ENCODE measurements at regions not wholly inside any gene's neighbourhood (a gene's known extent, or its start where the extent isn't known, plus 50 kb on each side); places are given as distances from the start of the nearest gene placed in this dataset.
A peak's percentile ranks its signal among the peaks of the same experiment; 100 is the strongest.
"Not testable (repeated sequence)": the region's sequence is repeated elsewhere in the genome, so short reads cannot be mapped to it uniquely, and the experiment has no call there.

DNA sequence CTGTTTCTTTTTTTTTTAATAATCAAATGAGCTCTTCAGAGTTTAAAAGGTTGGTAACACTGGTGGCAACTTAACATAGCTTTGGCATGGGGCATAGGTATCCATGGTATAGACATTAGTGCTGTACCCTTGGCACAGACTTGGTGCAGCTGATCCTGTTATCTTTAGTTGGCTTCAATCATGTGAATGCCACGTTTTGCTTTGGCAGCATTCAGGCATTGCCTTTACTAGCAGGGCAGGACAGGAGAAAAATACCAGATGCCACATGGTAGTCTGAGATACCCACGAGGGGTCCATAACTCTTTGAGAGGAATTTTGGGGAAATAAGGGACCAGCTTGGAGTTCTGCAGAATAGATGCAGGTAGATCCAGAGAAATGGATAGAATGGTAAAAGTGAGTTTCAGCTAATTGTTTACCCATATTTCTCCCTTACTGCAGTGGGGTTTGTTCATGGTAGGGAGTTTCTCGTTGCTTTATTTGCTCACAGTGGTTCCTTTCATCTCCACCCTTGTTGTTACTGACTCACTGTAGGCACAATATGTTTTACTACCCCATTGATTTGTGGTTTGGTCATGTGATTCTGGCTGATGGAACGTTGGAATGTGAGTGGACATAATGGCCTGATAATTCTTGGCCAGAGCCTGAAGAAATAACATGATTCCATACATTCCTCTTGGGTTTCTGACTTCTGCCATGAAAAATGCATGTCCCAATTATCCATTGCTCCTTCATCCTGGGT is 342.7 kb downstream of the GLUD2 start:
- no peaks in the 10 kb centered on the region for H3K9me3 ChIP-seq (replicated peaks)
- no peaks in the 10 kb centered on the region for H3K4me1 ChIP-seq
- H3K4me3 ChIP-seq, result no peak overlapping the region
- H3K27ac ChIP-seq, result no peak overlapping the region
- no peaks in the 10 kb centered on the region for H3K36me3 ChIP-seq
- DNase-seq, result no peak
- no peaks in the 10 kb centered on the region for H3K27me3 ChIP-seq

DNA sequence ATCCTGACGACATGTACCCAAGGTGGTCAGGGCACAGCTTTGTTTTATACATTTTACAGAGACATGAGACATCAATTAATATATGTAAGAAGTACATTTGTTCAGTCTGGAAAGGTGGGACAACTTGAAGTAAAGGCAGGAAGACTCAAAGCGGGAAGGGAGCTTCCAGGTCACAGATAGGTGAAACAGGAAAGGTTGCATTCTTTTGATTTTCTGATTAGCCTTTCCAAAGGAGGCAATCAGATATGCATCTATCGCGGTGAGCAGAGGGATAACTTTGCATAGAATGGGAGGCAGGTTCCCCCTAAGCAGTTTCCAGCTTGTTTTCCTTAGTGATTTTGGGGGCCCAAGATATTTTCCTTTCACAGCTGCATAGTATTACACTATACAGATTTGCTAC is 358.4 kb downstream of the GLUD2 start:
- Histone ChIP-seq H3K4me3 (no peak overlapping the region), H3K9me3 (replicated peaks) (no peaks in the 10 kb centered on the region), H3K36me3 (no peaks in the 10 kb centered on the region), H3K27me3 (no peaks in the 10 kb centered on the region), H3K27ac (no peak overlapping the region), H3K4me1 (no peaks in the 10 kb centered on the region)
- no peak for DNase-seq

DNA sequence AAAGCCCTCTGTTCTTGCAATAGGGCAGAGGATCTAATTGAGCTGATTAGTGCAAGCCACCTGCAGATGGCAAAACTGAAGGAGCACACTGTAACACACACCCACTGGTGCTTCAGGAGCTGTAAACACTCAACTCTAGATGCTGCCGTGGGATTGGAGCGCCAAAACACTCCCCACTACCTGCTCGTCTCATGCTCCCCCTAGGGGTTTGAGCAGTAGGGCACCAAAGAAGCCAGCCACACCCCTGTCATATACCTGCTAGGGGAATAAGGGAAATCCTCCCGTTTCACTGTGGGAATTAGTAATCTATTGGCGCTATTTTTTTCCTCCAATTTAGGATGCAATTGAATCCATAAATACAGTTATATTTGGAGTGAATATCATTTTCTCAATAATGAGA is 360.2 kb downstream of the GLUD2 start:
- no peaks in the 10 kb centered on the region for H3K9me3 ChIP-seq (replicated peaks)
- no peak overlapping the region for H3K4me3 ChIP-seq
- H3K36me3 ChIP-seq, result no peaks in the 10 kb centered on the region
- no peak overlapping the region for H3K27ac ChIP-seq
- no peaks in the 10 kb centered on the region for H3K27me3 ChIP-seq
- H3K4me1 ChIP-seq, result no peaks in the 10 kb centered on the region
- DNase-seq, result no peak

DNA sequence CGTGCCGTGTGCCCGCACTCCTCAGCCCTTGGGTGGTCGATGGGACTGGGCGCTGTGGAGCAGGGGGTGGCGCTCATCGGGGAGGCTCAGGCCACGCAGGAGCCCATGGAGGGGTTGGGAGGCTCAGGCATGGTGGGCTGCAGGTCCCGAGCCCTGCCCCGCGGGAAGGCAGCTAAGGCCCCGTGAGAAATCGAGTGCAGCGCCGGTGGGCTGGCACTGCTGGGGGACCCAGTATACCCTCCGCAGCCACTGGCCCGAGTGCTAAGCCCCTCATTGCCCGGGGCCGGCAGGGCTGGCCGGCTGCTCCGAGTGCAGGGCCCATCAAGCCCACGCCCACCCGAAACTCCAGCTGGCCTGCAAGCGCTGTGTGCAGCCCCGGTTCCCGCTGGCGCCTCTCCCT is 384.1 kb downstream of the GLUD2 start:
- H3K4me1 ChIP-seq; H3K27me3 ChIP-seq; H3K9me3 ChIP-seq (replicated peaks); H3K36me3 ChIP-seq; DNase-seq; H3K4me3 ChIP-seq; H3K27ac ChIP-seq: not testable (repeated sequence)

DNA sequence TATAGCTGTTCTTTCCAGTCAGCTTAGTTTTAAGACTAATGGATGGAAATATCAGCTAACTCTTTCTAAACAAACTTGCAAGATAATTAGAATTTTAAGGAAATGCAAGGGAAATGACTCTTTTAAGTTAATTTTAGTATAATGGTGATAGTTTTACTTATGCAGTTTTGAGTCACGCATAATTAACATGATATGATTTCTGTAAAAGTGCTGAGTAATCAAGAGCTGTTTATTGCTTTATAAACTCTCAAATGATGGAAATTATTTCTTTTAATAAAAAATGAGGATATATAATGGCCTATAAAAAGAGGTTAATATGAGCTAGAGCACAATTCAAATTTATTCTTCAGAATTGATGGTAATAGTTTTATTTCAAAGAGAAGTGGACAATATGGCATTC is 385.9 kb downstream of the GLUD2 start:
- H3K4me1 ChIP-seq, result no peaks in the 10 kb centered on the region
- no peak overlapping the region for H3K27ac ChIP-seq
- no peaks in the 10 kb centered on the region for H3K27me3 ChIP-seq
- H3K9me3 ChIP-seq (replicated peaks), result no peaks in the 10 kb centered on the region
- H3K4me3 ChIP-seq, result no peak overlapping the region
- no peak for DNase-seq
- H3K36me3 ChIP-seq, result no peaks in the 10 kb centered on the region

DNA sequence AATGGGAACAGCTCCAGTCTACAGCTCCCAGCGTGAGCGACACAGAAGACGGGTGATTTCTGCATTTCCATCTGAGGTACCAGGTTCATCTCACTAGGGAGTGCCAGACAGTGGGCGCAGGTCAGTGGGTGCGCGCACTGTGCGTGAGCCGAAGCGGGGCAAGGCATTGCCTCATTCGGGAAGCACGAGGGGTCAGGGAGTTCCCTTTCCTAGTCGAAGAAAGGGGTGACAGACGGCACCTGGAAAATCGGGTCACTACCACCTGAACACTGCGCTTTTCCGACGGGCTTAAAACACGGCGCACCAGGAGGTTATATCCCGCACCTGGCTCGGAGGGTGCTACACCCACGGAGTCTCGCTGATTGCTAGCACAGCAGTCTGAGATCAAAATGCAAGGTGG is 390.3 kb downstream of the GLUD2 start:
- H3K9me3 ChIP-seq (replicated peaks); H3K4me3 ChIP-seq; H3K4me1 ChIP-seq; H3K27ac ChIP-seq; H3K27me3 ChIP-seq; H3K36me3 ChIP-seq; DNase-seq: not testable (repeated sequence)

DNA sequence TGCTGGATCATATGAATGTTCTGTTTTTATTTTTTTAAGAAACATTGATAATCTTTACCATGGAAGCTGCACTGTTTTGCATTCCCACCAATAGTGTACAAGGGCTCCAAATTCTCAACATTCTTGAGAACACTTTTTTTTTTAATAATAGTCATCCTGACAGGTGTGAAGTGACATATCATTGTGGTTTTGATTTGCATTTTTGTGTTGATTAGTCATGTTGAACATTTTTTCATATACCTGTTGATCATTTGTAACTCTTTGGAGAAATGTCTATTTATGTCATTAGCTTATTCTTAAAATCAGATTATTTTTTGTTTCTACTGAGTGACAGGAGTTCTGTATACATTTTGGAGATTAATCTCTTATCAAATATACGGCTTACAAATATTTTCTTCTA is 408.5 kb downstream of the GLUD2 start:
- Histone ChIP-seq H3K4me3 (no peak overlapping the region), H3K27me3 (no peaks in the 10 kb centered on the region), H3K36me3 (no peaks in the 10 kb centered on the region), H3K9me3 (replicated peaks) (no peaks in the 10 kb centered on the region), H3K27ac (no peak overlapping the region), H3K4me1 (no peaks in the 10 kb centered on the region)
- no peak for DNase-seq

DNA sequence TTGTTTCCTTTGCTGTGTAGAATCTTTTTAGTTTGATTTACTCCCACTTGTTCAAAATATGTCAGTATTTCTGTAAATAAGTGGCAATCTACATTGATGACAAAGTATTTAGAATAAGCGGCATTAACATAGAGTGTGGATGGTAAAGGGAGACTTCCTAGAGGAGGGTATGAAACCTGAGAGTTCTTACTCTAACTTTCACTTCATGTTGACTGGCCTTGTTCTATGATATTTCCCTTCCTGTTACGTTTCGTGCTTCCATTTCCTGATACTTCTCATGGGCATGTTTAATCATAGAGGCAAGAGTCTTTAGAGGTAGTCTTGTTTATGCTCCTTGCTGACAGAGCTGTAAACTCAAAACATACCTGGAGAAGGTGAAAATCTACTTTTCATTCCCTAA is 408.9 kb downstream of the GLUD2 start:
- DNase-seq, result no peak
- no peak overlapping the region for H3K4me3 ChIP-seq
- no peaks in the 10 kb centered on the region for H3K36me3 ChIP-seq
- H3K4me1 ChIP-seq, result no peaks in the 10 kb centered on the region
- no peaks in the 10 kb centered on the region for H3K9me3 ChIP-seq (replicated peaks)
- no peak overlapping the region for H3K27ac ChIP-seq
- no peaks in the 10 kb centered on the region for H3K27me3 ChIP-seq

DNA sequence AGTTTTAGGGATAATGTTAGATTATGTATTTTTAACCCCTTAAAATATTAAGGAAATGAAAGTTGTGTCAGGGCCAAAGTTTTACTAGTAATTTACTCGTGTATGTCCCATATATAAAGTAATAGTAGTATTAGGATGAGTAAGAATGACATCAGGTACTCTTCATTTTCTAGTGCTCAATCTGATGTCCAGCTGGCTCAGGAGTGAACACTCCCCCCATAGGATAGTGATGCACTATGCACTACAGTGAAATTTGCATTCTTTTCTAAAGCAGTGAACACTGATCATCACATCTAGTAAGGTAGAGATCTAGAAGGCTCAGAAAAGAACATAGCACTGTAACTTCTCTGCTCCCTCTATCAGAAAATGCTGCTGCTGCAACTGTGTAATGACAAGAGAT is 409.7 kb downstream of the GLUD2 start:
- Histone ChIP-seq H3K4me1 (no peaks in the 10 kb centered on the region), H3K9me3 (replicated peaks) (no peaks in the 10 kb centered on the region), H3K27ac (no peak overlapping the region), H3K27me3 (no peaks in the 10 kb centered on the region), H3K4me3 (no peak overlapping the region), H3K36me3 (no peaks in the 10 kb centered on the region)
- DNase-seq, result no peak

DNA sequence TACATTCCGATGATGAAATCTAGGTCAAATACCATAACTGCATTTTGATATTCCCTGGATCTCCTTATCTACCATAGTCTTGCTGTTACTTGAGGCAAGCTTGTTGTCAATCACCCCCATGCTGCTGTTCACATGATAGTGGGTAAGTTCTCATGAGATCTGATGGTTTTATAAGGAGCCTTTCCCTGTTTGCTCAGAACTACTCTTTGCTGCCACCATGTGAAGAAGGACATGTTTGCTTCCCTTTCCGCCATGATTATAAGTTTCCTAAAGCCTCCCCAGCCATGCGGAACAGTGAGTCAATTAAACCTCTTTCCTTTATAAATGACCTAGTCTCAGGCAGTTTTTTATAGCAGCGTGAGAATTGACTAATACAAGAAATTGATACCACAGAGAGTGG is 432.0 kb downstream of the GLUD2 start:
- peak in 1 of 2 experiments; percentile 1 for DNase-seq
- no peaks in the 10 kb centered on the region for H3K27me3 ChIP-seq
- no peaks in the 10 kb centered on the region for H3K36me3 ChIP-seq

DNA sequence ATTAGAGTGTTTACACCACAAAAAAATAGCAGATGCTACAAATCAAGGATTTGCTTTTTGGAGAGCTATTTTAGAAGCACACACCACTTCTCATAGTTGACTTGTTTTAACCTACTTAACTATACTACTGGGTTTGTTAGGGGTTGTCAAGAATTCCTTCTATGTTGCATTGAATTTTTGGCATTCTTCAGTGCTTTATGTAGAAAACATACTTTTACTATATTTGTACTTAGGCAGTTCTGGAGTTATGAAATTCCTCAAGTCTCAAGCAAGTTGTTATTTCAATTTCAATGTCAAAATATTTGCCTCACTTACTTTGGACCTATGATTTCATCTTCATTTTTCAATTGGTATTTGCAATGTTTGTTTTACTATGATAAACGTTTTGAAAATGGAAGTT is 449.6 kb downstream of the GLUD2 start:
- H3K27me3 ChIP-seq, result no peaks in the 10 kb centered on the region
- no peak overlapping the region for H3K27ac ChIP-seq
- no peaks in the 10 kb centered on the region for H3K36me3 ChIP-seq

More for the DNA sequence above, 432.0 kb downstream of the GLUD2 start:
- H3K4me3 ChIP-seq, result no peak overlapping the region
- H3K27ac ChIP-seq, result no peak overlapping the region
- H3K4me1 ChIP-seq, result no peaks in the 10 kb centered on the region
- no peaks in the 10 kb centered on the region for H3K9me3 ChIP-seq (replicated peaks)

DNA sequence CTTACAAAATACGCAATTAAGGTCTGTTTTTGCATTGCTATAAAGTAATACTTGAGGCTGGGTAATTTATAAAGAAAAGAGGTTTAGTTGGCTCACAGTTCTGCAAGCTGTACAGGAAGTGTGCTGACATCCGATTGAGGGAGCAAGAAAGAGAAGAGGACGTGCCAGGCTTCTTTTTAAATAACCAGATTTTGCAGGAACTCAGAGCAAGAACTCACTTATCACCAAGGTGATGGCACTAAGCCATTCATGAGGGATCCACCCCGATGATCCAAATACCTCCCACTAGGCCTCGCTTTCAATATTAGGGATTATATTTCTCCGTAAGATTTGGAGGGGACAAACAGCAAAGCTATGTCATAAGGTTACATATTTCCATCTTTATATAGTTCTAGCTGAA is 456.7 kb downstream of the GLUD2 start:
- H3K36me3 ChIP-seq, result no peaks in the 10 kb centered on the region
- no peak overlapping the region for H3K27ac ChIP-seq
- no peak overlapping the region for H3K4me3 ChIP-seq
- no peaks in the 10 kb centered on the region for H3K4me1 ChIP-seq
- no peaks in the 10 kb centered on the region for H3K9me3 ChIP-seq (replicated peaks)
- no peaks in the 10 kb centered on the region for H3K27me3 ChIP-seq
- DNase-seq, result peak in 1 of 2 experiments; percentile 0

More for the DNA sequence above, 449.6 kb downstream of the GLUD2 start:
- no peaks in the 10 kb centered on the region for H3K9me3 ChIP-seq (replicated peaks)
- H3K4me1 ChIP-seq, result no peaks in the 10 kb centered on the region
- H3K4me3 ChIP-seq, result no peak overlapping the region
- no peak for DNase-seq

DNA sequence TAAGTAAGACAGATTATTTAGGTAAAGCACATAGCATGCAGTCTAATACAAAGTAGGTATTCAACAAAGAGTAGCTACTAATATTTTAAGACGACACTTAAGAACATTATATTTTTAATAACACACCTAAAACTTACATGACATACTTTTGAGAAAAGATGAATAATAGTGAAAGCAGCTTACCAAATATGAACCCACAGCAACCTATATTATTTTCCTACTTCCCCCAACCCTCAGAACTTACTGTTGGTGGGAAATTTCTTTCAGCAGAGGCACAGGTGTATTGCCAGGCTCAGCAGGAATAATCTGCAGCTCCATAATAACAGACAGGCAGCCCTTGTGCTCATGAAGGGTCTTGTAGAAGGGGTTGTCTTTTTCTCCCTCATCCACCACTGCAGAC is 498.9 kb downstream of the GLUD2 start:
- no peak overlapping the region for H3K4me3 ChIP-seq
- H3K36me3 ChIP-seq, result no peaks in the 10 kb centered on the region
- no peaks in the 10 kb centered on the region for H3K27me3 ChIP-seq
- no peak overlapping the region for H3K27ac ChIP-seq
- no peaks in the 10 kb centered on the region for H3K9me3 ChIP-seq (replicated peaks)
- H3K4me1 ChIP-seq, result no peaks in the 10 kb centered on the region
- DNase-seq, result no peak

DNA sequence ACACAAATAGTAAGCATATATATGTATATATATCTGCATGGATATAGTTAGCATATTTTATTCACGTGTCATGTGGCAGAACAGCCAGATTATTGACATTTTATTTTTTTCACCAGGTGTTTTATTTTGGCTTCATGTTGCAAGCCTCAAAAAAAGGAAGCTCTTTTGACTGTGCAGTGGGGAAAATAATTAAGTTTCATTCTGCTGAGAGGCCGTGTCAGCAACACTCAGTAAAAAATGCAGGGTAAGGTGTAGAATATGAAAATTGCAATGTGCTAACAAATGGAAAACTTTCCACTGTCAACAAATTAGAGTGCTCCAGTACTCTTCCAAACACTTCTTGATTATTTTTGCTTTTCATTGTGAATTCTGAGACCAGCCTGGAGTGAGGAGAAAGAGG is 511.5 kb downstream of the GLUD2 start:
- Histone ChIP-seq H3K9me3 (replicated peaks) (no peaks in the 10 kb centered on the region), H3K27me3 (no peaks in the 10 kb centered on the region), H3K4me1 (no peaks in the 10 kb centered on the region), H3K4me3 (no peak overlapping the region), H3K27ac (no peak overlapping the region), H3K36me3 (no peaks in the 10 kb centered on the region)
- no peak for DNase-seq

DNA sequence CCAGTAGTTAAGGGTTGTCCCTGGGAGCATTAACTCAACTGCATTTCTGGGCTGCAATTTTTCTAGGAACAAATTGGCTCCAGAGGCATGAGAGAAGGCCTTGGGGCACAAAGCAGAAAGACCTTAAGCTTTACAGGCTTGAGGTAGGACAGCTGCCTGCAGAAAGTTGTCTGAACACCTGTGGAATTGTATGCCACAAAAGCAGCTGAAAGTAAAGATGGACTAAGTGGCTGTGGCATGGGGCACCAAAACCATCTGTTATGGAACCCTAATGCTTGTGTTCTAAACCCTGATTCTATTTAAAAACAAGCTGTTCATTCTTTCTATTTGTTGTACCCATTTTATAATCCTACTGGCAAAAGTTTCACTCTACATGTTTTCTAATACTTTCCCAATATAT is 515.2 kb downstream of the GLUD2 start:
- H3K4me3 ChIP-seq, result no peak overlapping the region
- no peaks in the 10 kb centered on the region for H3K36me3 ChIP-seq
- DNase-seq, result peak; percentile 10 to 39
- no peaks in the 10 kb centered on the region for H3K4me1 ChIP-seq
- H3K27ac ChIP-seq, result no peak overlapping the region
- no peaks in the 10 kb centered on the region for H3K27me3 ChIP-seq
- no peaks in the 10 kb centered on the region for H3K9me3 ChIP-seq (replicated peaks)

DNA sequence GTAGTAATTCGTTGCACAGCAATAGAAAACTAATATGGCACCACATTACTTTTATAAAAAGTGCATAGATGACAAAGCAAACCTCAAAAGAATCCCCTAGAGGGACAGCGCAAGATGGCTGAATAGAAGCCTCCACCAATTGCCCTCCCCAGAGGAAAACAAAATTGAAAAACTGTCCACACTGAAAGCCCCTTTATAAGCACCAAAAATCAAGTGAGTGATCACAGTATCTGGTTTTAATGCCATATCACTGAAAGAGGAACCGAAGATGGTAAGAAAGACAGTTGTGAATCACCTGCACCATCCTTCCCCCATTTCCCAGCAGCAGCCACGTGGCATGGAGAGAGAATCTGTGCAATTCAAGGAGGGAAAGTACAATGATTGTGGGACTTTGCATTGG is 522.2 kb downstream of the GLUD2 start:
- Histone ChIP-seq H3K4me1 (no peaks in the 10 kb centered on the region), H3K4me3 (no peak overlapping the region), H3K9me3 (replicated peaks) (0 out of 2 replicates have a peak, but pooled peaks cover 3% of the 10 kb centered on the region), H3K27me3 (no peaks in the 10 kb centered on the region), H3K27ac (no peak overlapping the region), H3K36me3 (no peaks in the 10 kb centered on the region)
- no peak for DNase-seq
